Ureter (tissue), 1 donor: ENCODE measurements at regions not wholly inside any gene's neighbourhood (a gene's known extent, or its start where the extent isn't known, plus 50 kb on each side); places are given as distances from the start of the nearest gene placed in this dataset.

Source experiments
- DNase-seq: peaks from one replicate; pipeline ENCODE4 v3.0.0-alpha.2; 2020; ENCODE audit warnings: low spot score
- donor health status: DM: yes; HTN: yes; CAD: no.

DNA sequence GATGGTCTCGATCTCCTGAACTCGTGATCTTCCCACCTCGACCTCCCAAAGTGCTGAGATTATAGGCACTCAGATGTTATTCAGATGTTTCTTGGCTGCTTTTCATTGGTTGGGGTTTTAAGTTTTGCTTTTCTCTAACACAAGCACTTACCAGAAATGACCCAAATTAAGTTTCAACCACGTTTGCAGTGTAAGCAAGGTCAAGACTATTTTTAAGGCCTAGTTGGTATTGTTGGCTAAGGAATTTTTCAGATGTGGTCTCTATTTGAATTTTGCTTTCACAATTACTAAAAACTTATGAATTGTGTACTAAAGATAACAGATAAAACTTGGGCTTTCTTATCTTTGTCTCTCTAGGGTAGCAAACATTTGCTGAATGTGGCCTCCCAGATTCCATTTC is 1756.9 kb upstream of the TENM3 start:
- no peak for DNase-seq

DNA sequence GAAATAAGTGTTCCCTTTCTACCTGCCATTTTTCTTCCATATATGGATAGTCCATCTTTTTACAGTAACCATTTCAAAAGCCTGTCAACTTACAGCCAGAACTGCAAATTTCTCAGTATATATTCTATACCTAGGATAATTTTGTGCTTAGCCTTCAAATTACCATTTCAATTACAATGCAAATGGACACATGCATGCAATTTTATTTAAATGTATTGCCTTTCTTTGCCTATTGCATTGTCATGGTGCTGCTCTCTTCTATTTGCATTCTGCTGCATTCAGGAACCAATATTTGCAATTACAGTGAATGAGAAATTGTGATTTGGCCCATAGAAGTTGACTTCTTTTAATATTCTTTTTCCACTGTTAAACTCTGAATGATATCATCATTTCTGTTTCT is 1753.4 kb upstream of the TENM3 start:
- DNase-seq, result no peak

DNA sequence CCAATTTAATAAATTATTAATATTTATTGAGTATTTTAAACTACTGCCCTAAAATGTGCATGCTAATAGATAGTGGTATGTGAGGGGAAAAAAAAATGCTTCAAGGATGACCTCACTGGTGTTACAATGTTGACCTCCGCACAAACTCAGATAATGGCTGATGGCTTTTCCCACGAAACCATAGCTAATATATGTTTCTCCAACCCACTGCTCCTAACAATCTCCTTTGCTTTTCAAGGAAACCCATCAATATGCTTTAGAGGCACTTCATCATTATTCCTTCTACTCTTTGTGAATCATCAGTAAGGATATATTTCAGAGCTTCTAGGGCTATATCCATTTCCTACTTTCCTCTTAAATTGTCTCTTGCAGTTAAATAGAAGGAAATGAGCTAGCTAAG is 1752.0 kb upstream of the TENM3 start:
- no peak for DNase-seq

DNA sequence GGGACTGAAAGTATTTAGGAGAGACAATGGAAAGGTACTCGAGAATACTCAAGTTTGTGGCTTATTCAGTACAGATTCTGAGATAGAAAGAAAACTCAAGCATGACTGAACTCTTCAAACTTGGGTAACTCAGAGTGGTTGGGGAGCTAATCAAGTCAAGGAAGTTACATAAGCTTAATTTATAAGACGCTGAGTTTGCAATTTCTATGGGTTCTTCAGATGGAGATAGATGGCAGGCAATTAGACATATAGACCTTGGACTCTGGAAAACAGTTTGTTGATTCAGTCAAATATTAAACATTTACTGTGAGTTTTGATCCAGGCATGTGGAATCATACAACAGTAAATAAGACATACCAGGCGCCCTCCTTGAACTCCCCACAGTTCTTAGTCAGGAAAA is 1749.9 kb upstream of the TENM3 start:
- DNase-seq, result no peak

DNA sequence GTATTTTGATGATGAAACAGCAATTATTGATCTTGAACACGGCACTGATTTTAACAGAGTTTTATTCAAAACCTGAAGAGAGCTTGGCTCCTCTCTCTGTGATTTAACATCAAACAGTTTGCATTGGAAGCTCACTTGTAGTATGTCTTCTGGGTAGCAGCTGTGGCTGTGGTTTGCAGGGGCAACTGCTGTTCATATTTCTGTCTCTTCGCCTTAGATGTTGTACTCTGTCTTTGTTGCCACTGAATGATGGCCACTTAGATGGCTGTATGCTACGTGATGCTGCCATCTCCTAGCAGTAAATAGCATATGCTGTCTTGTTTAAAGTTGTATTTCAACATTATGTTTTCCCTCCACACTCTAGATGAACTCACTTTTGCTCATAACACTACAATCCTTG is 1743.0 kb upstream of the TENM3 start:
- DNase-seq, result no peak

DNA sequence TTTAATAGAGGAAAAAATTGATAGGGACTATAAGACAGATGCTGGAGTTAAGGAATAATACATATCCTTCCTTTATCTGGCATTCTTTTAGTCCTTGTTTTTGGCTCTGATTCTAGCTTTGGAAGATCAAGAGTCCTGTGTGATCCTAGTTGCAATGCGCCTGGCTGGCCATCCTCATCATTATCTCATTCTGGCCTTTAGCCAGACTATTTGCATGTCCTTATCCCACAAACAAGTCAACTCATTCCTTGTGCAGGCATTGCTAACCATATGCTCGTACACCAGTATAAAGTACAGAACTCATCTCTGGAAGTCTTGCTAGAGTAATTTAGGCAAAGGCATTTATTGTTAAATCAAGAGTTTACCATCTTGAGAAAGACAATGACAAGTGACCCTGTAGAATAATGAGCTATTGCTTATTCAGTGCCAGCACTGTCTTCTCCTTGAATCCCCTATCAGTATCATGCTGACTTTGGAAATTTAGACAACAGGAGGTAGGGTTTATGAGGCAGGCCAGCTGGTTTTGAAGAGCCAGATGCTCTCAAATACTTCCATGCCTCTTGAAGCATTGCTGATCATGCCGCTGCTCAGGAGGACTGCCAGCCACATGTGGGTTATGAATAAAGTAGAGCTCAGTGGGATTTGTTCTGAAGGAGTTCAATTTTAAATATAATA is 1730.3 kb upstream of the TENM3 start:
- no peak for DNase-seq

DNA sequence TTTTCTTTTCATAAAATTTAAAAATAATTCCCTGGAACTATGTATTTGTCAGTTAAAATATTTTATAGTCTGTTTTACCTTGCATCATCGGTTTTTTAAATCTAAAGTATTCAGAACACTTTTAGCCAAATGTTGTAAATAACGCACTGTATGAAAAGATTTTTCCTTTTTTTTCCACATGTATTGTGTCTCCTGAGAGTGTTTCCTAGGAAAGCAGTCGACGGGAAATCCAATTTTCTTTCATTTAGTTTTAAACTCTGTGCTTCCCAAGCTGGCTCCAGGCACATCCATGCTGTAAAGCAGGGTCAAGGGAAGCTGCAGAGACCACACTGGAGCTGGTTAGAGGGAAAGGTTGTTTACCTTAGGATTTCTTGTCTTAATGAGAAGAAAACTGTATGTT is 1724.3 kb upstream of the TENM3 start:
- no peak for DNase-seq

DNA sequence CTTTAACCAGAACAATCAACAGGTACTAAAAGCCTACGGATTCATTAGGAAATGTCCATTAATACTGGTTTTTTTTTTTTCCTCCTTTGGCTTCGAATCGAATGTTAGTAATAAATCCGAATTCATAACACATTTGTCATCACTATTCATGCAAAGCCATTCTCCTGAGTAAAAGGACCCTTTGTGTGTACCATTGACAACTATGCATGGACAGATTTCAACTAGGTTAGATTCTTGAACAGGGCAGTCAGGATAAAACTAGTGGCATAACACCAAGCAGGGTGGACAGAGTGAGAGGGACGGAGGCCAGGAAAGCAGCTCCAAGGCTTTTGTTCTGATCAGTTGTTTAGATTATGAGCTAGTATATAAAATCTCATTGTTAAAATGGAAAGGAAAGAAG is 1722.0 kb upstream of the TENM3 start:
- no peak for DNase-seq

DNA sequence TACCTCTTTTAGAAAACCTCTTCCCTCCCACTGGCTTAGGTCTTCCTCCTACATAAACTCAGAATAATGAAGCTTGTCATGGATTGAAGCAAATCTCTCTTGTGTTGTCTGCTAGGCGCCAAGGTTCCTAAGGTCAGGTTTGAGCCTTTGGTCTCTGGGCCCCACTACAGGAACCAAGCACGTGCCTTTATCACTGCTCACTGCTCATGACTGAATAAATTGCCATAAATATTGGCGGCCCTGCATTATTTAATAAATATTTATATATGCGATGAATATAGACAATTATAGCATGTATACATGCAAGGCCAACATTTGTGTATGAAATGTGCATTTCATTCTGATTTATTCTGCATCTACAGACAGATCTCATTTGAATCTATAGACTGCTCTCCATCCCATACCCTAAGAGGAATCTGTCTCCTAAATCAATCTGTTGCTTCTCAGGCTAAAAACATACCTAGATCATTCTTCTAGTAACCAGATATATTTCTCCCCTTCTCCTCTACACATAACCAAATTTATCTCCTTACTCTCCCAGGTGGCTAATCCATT is 1717.6 kb upstream of the TENM3 start:
- no peak for DNase-seq

DNA sequence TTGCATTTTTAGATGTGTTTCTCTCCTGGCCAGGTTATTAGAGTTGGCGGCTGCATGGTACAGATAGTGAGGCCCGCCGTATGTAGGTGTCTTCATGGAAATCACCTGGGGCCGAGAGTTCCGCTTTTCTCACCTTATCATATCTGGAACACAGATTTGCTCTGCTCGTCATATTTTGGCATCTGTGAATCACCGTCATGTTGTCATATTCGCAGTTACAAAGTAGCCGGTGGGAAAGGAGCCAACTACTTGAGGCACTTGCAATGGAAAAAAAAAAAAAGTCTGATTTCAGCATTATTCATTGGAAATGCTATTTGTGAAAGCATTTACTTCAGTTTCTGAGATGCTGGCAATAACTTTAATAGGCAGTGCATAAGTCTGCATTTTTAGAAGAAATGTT is 1715.2 kb upstream of the TENM3 start:
- DNase-seq, result no peak

DNA sequence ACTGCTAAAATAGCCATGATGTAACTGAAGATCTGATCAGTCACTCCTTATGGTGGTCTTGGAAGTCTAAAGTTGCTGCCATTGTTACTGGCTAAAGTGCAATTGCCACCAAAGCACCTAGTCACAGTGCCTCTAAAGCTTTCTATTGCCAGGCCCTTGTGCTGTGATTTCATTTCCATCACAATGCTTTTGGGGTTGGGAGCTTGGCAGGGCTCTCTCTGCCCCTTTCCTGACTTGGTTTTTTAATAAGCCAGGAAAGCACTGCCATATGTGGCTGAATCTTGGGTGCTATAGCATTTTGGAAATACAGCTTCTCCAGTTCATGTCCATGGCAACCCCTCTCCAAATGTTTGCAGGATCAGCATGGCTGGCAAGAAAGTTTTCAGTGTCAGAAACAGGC is 1712.4 kb upstream of the TENM3 start:
- no peak for DNase-seq

DNA sequence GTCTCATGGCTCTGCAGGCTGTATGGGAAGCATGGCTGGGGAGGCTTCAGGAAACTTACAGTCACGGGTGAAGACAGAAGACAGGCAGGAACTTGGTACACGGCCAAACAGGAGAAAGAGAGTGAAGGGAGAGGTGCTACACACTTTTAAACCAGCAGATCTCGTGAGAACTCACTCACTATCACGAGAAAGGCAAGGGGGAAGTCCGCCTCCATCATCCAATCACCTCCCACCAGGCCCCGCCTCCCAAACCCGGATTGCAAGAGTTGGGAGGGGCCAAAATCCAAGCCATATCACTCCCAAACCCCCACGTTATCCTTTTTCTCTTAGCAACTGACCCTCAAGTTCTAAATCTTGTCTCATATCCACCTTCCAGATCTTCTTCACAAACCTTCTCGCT is 1710.5 kb upstream of the TENM3 start:
- DNase-seq, result no peak

DNA sequence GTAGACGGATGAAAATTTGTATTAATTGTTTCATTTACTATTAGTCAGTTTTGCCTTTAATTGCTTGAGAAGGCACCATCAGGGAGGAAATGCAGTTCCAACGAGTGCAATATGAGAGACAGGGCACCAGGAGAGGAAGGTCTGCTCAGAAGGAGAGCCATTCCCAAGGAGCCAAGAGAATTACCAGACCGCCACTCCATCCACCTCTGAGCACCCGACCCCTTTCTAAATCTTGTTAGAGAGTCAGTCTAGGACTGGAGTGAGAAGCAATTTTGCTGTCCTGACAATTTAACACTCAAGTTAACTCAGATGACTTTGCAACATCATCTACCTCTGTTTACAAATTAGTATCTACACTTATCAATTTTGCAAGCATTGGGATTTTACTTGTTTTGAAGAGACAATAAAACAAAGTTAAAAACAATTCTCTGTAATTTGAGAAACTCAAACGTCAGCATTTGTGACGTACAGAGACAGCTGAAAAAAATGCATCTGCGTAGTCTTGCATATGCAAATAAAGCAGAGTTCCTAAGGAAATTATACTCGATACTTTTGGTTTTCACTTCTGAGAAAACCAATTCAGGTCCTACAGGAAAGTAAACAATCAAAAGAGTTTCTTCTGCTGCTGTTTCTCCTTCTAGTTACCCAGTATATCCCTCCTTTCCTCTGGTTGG is 1704.7 kb upstream of the TENM3 start:
- no peak for DNase-seq

DNA sequence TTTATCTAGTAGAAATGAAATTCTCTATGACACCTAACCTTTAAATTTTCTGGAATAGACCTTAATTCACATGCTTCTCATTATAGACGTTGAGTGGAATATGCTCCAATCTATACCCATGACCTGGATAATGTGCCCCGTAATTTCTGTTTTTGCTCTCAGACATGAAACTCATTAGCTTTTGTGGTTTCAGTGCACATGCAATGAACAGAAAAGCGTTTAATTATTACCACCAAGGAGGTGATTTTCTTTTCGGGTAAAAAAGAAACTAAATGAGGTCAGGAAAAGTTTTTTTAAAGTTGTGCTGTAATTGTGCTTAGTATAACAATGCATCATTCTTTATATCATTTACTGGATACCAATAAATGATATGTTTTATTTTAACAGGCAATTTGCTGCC is 1703.9 kb upstream of the TENM3 start:
- DNase-seq, result no peak

DNA sequence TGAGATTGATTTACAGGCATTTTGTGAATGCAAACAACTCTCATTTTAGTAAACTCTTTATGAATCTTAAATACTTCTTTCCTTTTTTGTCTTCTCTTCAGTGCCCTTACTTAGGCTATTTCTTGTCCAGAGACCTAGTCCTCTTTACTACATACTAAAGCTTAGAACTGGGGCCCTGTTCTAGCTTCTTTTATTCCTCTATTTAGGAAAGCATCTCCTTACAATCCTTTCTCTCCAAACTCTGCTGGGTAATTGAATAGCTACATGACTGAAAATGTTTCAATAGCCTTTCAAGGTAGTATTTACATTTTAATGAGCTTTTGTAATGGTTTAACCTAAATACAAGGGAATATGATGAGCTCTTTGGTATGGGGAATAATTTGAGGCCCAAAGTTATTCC is 1701.5 kb upstream of the TENM3 start:
- DNase-seq, result no peak

DNA sequence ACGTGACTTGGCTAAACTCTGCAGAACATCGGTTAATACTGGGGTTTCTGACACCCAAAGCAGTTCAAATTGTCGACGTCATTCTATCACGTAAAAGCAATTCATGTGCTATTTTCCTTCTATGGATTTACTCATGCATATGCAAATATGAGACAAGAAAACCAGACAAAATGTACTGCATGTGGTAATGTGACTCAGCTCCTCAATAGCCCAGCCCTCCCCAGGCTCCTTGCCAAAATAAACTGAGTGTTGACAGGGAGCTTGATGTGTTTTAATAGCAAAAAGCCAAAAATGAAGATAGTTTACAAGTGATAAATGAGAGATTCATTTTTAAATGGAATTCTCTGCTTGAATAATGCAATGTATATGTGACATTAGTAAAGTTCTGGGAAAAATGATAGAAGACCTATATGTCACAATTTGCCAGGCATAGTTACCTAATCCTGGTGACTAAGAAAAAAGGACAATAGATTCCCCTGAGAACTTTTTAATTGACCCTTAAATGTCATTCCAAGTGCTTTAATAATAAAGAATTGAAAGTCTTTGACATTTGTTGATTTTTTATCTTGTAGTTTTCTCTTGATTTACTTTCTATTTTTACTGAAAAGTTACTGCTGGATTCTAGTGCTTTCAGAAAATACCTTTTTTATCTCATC is 1700.6 kb upstream of the TENM3 start:
- no peak for DNase-seq

DNA sequence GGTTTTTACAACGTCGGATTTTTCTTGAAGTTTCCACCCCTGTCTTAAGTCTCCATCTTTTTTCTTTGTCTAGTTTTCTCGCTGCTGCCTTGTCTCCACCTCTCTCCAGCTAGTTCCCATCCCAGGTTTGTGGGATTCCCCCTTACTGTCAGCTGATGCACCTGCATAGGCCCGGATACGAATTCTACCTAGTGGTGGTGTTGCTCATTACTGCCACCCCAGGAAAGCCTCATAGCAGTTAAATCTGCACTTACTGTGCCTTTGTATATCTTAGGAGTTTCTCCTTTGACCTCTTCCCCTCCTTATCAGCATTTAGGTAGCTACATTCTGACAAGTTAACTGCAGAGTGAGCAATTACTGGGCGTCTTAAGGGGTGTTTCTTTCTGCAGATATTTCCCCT is 1693.1 kb upstream of the TENM3 start:
- DNase-seq, result no peak

DNA sequence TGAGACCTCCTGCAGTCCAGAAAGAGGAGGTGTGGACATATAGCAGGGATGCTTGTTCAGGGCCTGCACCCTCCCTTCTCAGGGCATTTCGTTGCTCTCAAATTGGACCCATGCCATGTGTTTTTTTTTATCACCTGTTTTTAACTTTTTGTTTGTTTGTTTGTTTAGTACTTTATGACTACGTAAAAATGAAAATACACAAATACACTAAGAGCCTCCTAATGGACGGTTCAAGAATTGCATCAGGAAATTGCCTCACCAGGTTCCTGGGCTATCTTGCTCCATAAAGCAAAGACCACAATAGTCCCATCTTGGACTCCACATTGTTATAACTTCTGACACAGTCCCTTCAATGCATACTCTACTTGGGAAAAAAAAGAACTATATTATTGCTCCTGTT is 1685.9 kb upstream of the TENM3 start:
- DNase-seq, result no peak

DNA sequence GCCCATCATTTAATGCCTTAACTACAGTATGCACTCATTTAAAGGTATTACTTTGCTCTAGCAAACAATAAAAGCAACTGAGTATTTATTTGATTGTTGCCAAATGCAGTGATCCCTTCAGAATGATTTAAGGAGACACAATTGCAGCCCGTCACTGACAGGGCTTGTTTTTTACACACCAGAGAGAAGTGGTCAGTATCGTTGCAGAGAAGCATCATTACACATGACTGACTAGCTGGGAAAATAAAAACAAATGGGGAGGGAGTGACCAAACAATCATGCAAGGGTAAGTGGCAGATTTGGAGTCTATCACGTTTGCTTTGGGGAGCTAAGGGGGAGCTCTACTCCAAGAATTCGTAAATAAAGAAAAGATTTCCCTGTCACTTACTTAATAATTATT is 1685.3 kb upstream of the TENM3 start:
- DNase-seq, result no peak

DNA sequence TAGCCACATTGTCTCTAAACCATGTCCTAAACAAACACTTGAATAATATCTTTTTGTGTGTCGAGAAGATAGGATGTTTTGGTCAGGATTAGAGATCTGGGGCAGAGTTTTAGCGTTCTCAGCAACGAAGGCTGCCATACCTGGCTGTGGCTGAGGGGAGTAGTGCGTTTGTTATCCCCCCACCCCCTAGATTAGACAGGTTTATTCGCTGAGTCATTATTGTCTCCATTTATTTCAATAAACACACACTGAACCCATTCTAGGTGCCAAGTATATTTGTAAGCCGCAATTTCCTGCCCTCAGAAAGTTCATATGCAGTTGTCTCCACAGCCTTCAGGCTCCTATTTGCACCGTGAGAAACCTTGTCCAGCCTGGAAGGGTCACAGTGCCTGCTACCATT is 1684.8 kb upstream of the TENM3 start:
- DNase-seq, result no peak

DNA sequence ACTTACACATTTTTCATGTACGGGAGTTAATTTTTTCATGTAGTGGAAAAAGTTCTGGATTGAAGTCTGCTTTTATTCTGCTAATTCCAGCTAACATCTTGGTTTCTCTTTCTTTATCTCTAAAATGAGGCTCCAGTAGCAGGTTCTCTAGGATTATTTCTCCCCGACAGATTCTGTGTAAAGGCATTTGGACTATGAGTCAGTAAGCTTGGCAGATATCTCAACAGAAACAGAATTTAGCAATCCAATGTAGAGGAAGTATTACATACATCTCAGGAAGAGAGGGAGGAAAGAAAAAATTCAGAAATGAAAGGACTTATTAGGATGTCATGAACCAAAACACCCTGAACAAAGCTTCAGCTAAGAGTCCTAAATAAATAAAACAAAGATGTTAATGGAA is 1682.3 kb upstream of the TENM3 start:
- no peak for DNase-seq

DNA sequence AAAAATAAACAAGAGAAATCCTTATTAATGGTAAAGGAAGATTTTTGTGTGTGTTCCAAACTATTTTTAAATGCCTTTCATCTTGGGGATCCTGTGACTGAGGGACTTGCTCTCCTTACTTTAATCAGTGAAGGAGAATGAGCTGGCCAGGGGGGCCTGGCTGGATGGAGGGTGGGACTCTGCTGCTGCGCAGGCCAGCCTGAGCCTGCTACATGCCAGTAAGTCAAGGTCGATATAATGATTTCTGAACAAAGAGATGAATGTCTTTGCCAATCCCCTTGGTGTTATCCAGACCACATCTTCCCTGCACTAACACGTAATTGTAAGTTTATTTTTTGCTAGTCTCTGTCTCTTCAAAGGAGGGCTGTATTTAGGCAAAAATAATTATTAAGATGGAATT is 1679.2 kb upstream of the TENM3 start:
- DNase-seq, result no peak

DNA sequence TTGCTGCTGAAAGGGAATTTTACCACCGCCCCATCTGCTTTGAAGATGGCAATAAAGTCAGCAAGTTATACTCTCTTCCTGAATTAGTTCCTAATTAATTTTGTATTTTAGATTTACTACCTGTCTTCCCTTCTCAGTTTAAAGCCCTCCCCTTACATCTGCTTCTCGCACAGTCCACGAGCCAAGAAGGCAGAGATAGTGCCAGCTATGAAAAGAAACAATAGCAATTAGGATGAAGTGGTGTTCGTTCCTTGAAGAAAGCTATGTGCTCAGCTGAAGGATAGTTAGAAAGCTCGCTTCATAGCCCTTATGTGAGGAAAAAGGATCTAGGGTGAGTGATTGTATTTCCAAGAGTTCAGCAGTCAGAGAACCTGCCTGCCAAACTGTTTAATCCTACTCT is 1678.8 kb upstream of the TENM3 start:
- DNase-seq, result no peak
